HG02884 (cell line): ENCODE measurements at regions not wholly inside any gene's neighbourhood (a gene's known extent, or its start where the extent isn't known, plus 50 kb on each side); places are given as distances from the start of the nearest gene placed in this dataset.

Source experiments
- ATAC-seq: cut with Tn5 transposase; IDR thresholded peaks from one replicate; pipeline ENCODE4 v1.9.1; 2021; ENCODE audit warnings: mild to moderate bottlenecking, moderate library complexity; ENCODE audit not compliant: unreplicated experiment

GRCh38 chr9:90311811-90312210, 330.8 kb downstream of the DIRAS2 start:
- ATAC-seq, result no peak

DNA sequence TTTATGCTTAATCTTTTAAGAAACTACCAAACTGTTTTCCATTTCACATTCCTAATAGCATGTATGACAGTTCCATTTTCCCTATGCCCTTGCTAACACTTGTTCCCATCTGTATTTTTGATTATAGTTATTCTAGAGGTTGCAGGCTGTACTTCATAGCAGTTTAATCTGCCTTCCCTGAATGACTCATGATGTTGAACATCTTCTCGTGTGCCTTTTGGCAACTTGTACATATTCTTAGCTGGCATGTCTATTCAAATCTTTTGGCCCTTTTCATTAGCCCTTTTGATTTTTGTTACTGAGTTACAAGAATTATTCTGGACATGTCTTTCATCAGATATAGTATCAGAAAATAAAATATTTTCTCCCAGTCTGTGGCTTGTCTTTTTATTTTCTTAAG, 320.3 kb downstream of the DIRAS2 start:
- ATAC-seq, result no peak

DNA sequence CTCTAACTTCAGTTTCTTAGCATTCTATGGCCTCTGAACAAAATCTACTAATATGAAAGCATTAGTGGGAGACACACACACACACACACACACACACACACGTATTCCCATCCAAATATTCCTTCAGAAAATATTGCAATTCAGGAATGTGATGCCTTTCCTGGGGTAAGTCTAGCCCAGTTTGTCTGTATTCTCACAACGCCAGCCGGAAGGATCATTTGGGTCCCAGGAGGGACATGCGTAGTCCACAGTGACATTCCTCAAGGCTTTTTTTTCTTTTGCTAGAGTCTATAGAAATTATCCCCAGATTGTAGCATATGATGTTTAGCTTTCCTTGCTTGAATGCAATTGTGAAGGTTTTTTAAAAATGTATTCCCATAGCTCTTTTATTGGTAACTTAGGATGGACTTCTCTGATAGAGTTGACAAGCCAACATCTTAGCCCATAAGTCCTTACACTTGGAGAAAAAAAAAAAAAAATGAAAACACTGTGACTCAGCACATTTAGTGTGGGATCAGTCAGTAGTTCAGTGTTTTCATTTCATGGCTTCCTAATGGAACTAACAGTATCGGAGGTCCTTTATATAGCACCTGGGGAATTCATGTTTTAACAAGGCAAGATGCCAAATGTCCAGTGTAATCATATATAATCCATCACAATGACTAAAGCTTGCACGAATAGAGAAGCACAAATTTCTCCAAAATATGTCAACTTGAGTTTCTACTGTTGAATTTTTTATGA, 316.5 kb downstream of the DIRAS2 start:
- ATAC-seq, result no peak

GRCh38 chr9:90330231-90330630, 312.4 kb downstream of the DIRAS2 start:
- no peak for ATAC-seq

GRCh38 chr9:90331826-90332575, 310.6 kb downstream of the DIRAS2 start:
- ATAC-seq, result no peak

DNA sequence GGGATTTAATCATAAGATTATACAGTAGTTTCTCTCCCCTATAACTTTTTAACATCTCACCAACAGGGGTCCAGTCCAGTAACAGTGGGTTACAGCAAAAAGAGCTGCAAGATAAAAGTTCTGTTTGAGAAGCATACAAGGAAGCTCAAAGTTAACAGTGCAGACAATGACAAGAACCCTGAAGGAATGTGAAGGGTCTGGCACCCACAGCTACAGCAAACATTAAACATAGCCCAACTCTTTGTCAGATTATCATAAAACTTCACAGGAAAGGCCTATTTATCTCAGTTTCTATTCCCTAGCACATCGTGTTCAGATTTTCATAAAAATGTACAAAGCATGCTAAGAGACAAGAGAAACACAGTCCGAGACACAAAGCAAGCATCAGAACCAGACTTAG, 309.4 kb downstream of the DIRAS2 start:
- ATAC-seq, result no peak

- ATAC-seq, result no peak
These were observed 302.2 kb downstream of the DIRAS2 start for GRCh38 chr9:90340421-90340820.

DNA sequence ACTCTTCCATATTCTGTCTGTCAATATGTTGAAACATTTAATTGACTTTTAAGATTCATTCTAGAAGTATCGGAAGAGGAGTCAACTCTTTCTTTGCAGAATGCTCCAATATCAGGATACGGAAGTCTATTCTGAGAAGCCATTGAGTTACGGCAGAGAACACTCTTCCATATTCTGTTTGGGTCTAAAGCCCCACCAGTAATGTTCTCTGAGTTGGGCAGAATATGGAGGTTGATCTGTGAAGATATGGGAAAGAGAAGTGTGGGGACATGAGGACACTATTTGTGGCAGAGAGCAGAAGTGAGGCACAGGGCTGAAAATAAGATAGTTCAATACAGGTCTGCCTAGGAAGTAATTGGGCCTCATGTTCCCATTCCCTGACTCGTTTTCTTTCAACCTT, 300.0 kb downstream of the DIRAS2 start:
- ATAC-seq, result no peak

DNA sequence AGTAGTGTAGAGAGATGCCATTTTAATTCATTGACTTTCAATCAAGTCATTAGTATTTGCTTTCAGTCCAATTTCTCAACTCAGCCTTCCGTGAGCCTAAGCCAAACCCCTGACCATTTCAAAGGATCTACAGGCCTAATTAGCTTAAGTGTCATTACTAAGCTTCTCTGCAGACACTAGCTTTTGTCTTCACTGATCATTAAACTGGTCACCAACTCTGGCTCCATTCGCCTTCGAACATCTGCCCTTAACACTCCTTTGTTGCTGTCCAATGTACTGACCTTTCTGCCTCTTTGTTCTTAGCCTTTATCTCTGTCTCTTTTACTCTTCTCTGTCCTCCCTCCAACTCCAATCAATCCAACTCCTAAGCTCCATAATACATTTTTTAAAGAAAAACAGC, 299.3 kb downstream of the DIRAS2 start:
- no peak for ATAC-seq

DNA sequence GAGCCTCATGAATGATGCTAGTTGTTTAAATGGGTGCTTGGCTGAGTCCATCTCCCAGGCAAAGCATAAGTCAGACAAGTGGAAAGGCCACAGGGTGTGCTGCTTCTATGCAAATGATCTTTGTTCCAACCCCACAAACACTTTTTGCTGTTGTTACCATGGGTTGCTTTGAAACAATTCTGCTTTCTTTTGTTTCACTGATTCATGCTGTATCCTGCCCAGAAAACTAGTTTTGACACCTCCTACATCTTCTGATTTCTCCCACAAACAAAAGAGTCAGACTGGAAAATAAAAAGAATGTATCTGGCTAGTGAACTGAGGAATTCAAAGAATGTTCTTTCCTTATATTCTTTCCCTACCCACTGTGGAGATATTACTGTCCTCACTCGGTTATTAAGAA, 298.6 kb downstream of the DIRAS2 start:
- ATAC-seq, result no peak

- no peak for ATAC-seq
These were observed 277.0 kb downstream of the DIRAS2 start for GRCh38 chr9:90365666-90366065.

- no peak for ATAC-seq
These were observed 274.4 kb downstream of the DIRAS2 start for GRCh38 chr9:90368241-90368640.

DNA sequence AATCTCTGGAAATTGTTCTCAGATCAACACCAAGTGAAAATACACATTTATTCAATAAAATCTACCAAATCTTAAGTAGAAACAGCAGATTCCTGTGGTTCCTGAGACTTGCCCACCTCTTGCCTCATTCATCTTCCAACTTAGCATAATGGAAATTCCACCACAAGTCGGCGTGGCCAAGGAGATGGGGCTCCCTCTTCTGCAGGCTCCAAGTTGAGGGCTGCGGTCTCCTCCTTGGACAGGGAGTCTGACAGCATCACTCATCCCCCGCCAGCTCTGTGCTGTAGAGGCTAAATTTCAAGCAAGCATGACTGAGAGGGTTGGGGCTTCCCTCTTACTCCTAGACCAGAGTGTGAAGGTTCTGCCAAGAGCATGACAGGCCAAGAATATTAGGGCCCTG, 273.7 kb downstream of the DIRAS2 start:
- no peak for ATAC-seq

DNA sequence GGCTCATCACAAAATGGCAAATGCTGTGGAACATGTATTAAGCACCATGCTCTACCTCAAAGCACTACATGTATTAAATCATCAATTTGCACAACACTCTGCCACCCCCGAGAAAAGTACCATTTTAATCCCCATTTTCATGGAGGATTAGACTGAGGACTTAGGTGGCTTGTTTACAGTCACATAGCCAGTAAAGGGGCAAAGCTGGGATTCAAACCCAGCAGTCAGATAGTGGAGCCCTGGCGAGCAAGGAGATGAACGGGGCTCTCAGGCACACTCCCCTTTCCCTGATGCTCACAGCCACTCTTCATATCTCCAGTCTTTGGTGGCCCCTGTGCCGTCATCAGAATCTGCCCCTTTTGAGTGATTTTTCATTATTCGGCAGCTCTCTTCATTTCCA, 262.9 kb downstream of the DIRAS2 start:
- ATAC-seq, result no peak

DNA sequence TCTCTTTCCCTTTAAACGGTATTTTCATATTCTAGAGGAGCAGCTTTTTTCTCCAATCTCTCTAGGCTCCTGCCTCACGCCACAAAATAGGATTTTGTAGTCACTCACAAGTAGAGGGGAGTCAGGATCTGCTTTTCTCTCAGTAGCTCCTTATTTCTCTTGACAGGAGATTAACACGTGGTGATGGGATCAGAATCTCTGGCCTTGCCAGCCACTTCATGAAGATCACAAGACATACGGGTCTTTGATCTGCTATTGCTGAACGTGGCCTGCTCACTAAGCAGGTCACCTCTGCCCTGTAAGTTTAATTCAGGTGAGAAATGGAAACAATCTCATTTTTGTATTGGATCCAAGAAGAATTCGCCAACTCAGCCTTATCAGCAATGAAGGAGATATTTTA, 257.5 kb downstream of the DIRAS2 start:
- no peak for ATAC-seq

DNA sequence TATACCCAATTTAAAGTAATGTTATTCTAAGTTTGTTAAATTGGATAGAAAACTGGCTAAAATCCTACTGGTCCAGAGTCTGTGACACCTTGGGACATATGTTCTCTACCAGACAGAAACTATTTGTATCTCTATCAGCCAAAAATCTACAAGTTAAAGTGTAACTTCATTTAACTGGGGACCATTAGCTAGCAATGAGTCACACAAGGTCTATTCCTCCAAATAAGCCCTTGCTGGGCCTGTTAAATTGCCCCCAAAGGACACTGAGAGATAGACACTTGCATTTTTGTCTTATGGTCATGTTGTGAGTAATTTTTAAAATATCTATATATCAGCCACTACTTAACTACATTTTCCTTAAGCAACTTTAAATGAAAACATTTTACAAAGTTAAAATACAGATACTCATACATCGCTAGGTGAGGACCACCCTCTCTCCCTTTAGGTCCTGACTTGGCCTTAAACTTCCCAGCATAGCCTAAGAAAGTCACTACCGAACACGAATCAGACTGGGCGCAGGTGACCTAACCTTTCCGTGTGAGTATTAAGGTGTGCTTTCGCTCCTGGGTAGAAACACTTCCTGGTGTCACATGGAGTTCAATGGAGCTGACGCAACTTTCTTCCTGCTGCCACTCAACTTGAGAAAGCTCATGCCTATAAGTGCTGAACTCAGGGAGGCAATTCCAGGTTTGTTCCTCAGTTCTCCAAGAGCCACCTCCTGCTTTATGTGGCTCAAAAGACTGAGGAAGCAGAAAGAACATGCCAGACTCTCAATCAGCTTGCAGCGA, 249.1 kb downstream of the DIRAS2 start:
- ATAC-seq, result no peak

DNA sequence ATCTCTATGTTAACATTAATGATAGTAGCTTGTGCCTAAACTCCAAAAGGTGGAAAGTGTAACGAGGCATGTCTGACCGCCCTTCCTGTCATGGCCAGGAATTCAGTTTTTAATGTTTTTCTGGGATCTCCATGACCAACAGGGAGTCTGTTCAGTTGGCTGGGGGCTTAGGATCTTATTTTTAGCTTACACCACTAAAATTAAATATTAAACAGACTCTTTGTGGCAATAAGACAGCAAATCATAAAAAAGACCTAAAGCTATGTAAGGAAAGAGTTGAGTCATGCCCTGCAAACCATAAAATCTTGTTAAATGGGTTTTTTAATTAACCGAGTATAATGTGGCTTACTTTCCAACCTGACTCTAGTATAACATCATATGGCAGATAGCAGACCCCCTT, 247.8 kb downstream of the DIRAS2 start:
- ATAC-seq, result no peak

DNA sequence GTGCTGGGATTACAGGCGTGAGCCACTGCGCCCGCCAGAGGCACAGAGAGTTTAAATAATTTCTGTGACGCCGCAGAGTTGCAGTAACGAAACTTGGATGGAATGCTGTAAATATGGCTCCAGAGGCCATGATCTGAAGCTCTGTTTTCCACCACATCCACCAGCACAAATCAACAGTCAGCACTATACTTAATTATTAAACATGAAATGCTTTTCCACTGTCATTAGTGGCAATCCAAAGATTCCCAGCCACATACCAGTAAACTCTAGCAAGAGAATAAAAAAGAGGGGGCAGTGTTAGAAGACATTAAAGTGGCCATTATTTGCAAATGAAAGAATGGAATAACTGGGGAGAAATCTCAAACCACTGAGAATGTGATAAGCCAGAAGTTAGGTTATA, 242.5 kb downstream of the DIRAS2 start:
- no peak for ATAC-seq

DNA sequence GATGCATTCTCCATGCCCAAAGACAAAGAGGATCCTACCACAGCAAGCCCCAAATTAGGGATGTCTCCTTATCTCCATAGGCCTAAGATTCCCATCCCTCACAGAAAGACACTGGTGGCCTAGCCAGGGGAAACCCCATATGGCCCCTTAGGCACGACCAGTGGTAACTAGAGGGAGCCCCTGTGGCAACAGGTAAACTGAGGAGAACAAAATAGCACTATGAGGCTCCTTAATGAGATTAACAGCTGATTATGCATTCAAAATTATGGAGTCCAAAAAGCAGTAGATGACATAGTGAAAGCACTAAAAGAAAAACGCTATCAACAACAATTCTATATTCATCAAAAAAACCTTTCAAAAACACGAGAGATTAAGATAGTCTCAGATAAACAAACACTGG, 234.0 kb downstream of the DIRAS2 start:
- ATAC-seq, result no peak

GRCh38 chr9:90419221-90419851, 223.3 kb downstream of the DIRAS2 start:
- no peak for ATAC-seq

- no peak for ATAC-seq
These were observed 222.4 kb downstream of the DIRAS2 start for GRCh38 chr9:90420211-90420610.
